BJ (cell line): ENCODE measurements at regions not wholly inside any gene's neighbourhood (a gene's known extent, or its start where the extent isn't known, plus 50 kb on each side); places are given as distances from the start of the nearest gene placed in this dataset.

Source experiments
- CTCF ChIA-PET: fragments of 350-600 bp; formaldehyde crosslinking; extraction: SDS; loops from one replicate; lab custom pipeline; 2021; ENCODE audit warnings: antibody characterized with exemption, inconsistent platforms; lab: Yijun Ruan, JAX
- POLR2A ChIA-PET: fragments of 300-600 bp; sonication (Branson Sonifier 250); formaldehyde crosslinking; extraction: SDS; loops from one replicate; lab custom pipeline; 2021; ENCODE audit warnings: antibody characterized with exemption; lab: Charles Lee
- DNase-seq: peaks from one replicate; pipeline ENCODE4 v3.0.0-alpha.2; 2011; ENCODE audit warnings: low read depth
- H3K27me3 ChIP-seq: 2 replicates; pipeline ENCODE4 v1.6.0; 2011; ENCODE audit warnings: low read length; ENCODE audit not compliant: control insufficient read depth, insufficient read depth
- H3K36me3 ChIP-seq: 2 replicates; pipeline ENCODE4 v1.5.1; 2011; ENCODE audit warnings: low read length; ENCODE audit not compliant: control insufficient read depth, insufficient read depth
- H3K4me3 ChIP-seq: 2 replicates; pipeline ENCODE4 v1.5.1; 2011; ENCODE audit warnings: low read depth, mild to moderate bottlenecking, control low read depth, low read length
- CTCF ChIP-seq: IDR thresholded peaks from 2 replicates; pipeline ENCODE4 v1.5.1; 2011; ENCODE audit warnings: low read depth, mild to moderate bottlenecking, control low read depth, inconsistent platforms, low read length, moderate library complexity; ENCODE audit not compliant: insufficient read depth

- ChIA-PET CTCF (interaction anchor here (0.6 kb wide), 1 partner anchor 593 kb away, joined by 3 read pairs; no protein-coding TSS in a partner anchor), POLR2A (no interaction called here)
- no peaks in the 10 kb centered on the region for H3K27me3 ChIP-seq
- TF ChIP-seq CTCF: no peak
- no peaks in the 10 kb centered on the region for H3K36me3 ChIP-seq
- no peak for DNase-seq
- H3K4me3 ChIP-seq: no peak overlapping the region
Observed at GRCh38 chr1:208598021-208598420, 353.8 kb upstream of the PLXNA2 start.

GRCh38 chr1:208599063-208599462, 354.9 kb upstream of the PLXNA2 start:
- TF ChIP-seq CTCF: no peak
- CTCF ChIA-PET: interaction anchor here (1.0 kb wide), 1 partner anchor 11 kb away, joined by 3 read pairs; no protein-coding TSS in a partner anchor
- no peaks in the 10 kb centered on the region for H3K36me3 ChIP-seq

GRCh38 chr1:208600456-208601190, 356.4 kb upstream of the PLXNA2 start:
- ChIA-PET CTCF (interaction anchor here (0.6 to 1.0 kb wide), 2 partner anchors 140 to 578 kb away, joined by 3 to 4 read pairs; no protein-coding TSS in a partner anchor), POLR2A (no interaction called here)
- TF ChIP-seq CTCF: no peak
- Histone ChIP-seq H3K4me3 (no peak overlapping the region), H3K27me3 (no peaks in the 10 kb centered on the region), H3K36me3 (no peaks in the 10 kb centered on the region)
- DNase-seq: no peak

More at GRCh38 chr1:208599063-208599462, 354.9 kb upstream of the PLXNA2 start:
- Histone ChIP-seq H3K27me3 (no peaks in the 10 kb centered on the region), H3K4me3 (no peak overlapping the region)
- POLR2A ChIA-PET: no interaction called here
- DNase-seq: no peak

- Histone ChIP-seq H3K4me3 (no peak overlapping the region), H3K36me3 (no peaks in the 10 kb centered on the region), H3K27me3 (no peaks in the 10 kb centered on the region)
- POLR2A ChIA-PET: no interaction called here
- DNase-seq: no peak
- TF ChIP-seq CTCF: no peak
- CTCF ChIA-PET: interaction anchor here (0.6 to 1.0 kb wide), 3 partner anchors 141 to 579 kb away, joined by 3 to 4 read pairs (median 3); no protein-coding TSS in a partner anchor
Observed at GRCh38 chr1:208601561-208601960, 357.4 kb upstream of the PLXNA2 start.

GRCh38 chr1:208603721-208604120, 359.5 kb upstream of the PLXNA2 start:
- H3K27me3 ChIP-seq: no peaks in the 10 kb centered on the region
- DNase-seq: no peak
- no peak for TF ChIP-seq CTCF
- POLR2A ChIA-PET: no interaction called here
- H3K36me3 ChIP-seq: no peaks in the 10 kb centered on the region
- CTCF ChIA-PET: no interaction called here
- no peak overlapping the region for H3K4me3 ChIP-seq
